Gastrocnemius medialis (tissue), 4 donors: ENCODE measurements at regions not wholly inside any gene's neighbourhood (a gene's known extent, or its start where the extent isn't known, plus 50 kb on each side); places are given as distances from the start of the nearest gene placed in this dataset.

Source experiments
- ATAC-seq, 2 donors: fragments of 150-250 bp; one replicate each; pipeline ENCODE4 v1.9.1; 2016
- DNase-seq, 2 donors: peaks; one replicate each; pipeline ENCODE4 v3.0.0-alpha.2; 2019
- H3K27ac ChIP-seq, 4 donors: fragments of 200-600 bp; sonication (generic); 1 replicate in 1 of 4; 2 replicates in 3 of 4; pipeline ENCODE4 v1.5.1; 2016 to 2018; ENCODE audit warnings: mild to moderate bottlenecking in 2 of 4, moderate library complexity in 1 of 4
- H3K27me3 ChIP-seq, 3 donors: fragments of 200-600 bp; sonication (generic) in 2 of 3; 1 replicate in 1 of 3; 2 replicates in 2 of 3; pipeline versions ENCODE4 v1.5.1 to v1.6.0; 2016 to 2019; ENCODE audit warnings: mild to moderate bottlenecking in 1 of 3, moderate library complexity in 1 of 3
- H3K36me3 ChIP-seq, 2 donors: fragments of 200-600 bp; sonication (generic) in 1 of 2; one replicate each; pipeline ENCODE4 v1.5.1; 2017 to 2018
- H3K4me1 ChIP-seq, 2 donors: fragments of 200-600 bp; sonication (generic) in 1 of 2; one replicate each; pipeline ENCODE4 v1.5.1; 2016 to 2017; ENCODE audit warnings: mild to moderate bottlenecking in 2 of 2
- H3K4me3 ChIP-seq, 4 donors: fragments of 200-600 bp; sonication (generic) in 3 of 4; 1 replicate in 1 of 4; 2 replicates in 3 of 4; pipeline ENCODE4 v1.5.1; 2016 to 2019; ENCODE audit warnings: mild to moderate bottlenecking in 2 of 4
- H3K9me3 ChIP-seq, 3 donors: fragments of 200-600 bp; sonication (generic) in 2 of 3; 1 replicate in 1 of 3; 2 replicates in 2 of 3; pipeline ENCODE4 v1.5.1; 2016 to 2019
- POLR2A ChIP-seq, 2 donors: fragments of 450-650 bp; IDR thresholded peaks; one replicate each; pipeline ENCODE4 v1.6.1; 2017; ENCODE audit warnings: antibody characterized with exemption in 2 of 2, mild to moderate bottlenecking in 2 of 2, moderate library complexity in 2 of 2
- in situ Hi-C, 4 donors: fragments of 200-750 bp; cut with MboI; loops; one replicate each; pipeline versions ENCODE4 v1.15.0 to v1.8.0; 2017; ENCODE audit warnings: low sequenced_read_pairs in 4 of 4
- intact Hi-C: fragments of 100-400 bp; cut with DNase I; formaldehyde crosslinking; loops from one replicate; pipeline ENCODE4 v1.15.1; 2023; ENCODE audit warnings: low total_unique reads
- TF ChIP-seq, protein P1 (sequence below), 5 experiments: fragments of 450-650 bp in 3 of 5; fragments of 200-600 bp in 2 of 5; sonication (generic) in 2 of 5; IDR thresholded peaks in 4 of 5; conservative IDR thresholded peaks in 1 of 5; 1 replicate in 4 of 5; 2 replicates in 1 of 5; pipeline ENCODE4 v1.5.1; 2016 to 2019; ENCODE audit warnings: antibody characterized with exemption in 5 of 5, mild to moderate bottlenecking in 3 of 5, moderate library complexity in 3 of 5

DNA sequence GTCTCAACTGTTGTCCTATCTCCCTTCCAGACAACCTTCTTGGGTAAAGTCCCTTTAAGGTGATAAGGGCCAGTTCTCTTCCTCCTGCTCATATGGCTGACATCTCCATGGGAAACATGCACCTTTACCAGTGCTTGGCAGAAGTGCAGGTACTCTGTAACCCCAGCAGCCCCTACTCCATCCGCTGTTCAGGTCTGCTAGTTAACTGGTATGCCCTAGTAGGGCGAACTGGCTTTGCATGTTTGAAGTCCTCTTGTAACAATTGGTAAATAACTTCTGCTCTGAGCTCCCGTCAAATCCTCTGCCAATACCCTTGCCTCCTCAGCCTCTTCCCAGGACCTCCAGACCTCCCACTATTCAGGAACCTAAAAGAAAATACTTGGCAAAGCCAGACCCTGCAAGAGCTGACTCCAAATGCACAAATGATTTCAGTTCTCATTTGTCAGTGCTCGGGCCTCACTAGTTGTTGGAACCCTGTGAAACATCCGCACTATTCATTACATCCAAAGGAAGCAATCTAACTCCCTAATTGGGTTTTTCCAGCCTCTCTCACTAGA, 703.7 kb downstream of the MAFB start:
- no peak for TF ChIP-seq POLR2A (IDR thresholded peaks at IDR 0.05)
- TF ChIP-seq, protein P1, sequence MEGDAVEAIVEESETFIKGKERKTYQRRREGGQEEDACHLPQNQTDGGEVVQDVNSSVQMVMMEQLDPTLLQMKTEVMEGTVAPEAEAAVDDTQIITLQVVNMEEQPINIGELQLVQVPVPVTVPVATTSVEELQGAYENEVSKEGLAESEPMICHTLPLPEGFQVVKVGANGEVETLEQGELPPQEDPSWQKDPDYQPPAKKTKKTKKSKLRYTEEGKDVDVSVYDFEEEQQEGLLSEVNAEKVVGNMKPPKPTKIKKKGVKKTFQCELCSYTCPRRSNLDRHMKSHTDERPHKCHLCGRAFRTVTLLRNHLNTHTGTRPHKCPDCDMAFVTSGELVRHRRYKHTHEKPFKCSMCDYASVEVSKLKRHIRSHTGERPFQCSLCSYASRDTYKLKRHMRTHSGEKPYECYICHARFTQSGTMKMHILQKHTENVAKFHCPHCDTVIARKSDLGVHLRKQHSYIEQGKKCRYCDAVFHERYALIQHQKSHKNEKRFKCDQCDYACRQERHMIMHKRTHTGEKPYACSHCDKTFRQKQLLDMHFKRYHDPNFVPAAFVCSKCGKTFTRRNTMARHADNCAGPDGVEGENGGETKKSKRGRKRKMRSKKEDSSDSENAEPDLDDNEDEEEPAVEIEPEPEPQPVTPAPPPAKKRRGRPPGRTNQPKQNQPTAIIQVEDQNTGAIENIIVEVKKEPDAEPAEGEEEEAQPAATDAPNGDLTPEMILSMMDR (IDR thresholded peaks at IDR 0.05 in 4 of 5, conservative IDR thresholded peaks at IDR 0.05 in 1 of 5) = no peak
- DNase-seq (no peak), ATAC-seq (no peak)
- H3K27ac ChIP-seq = peak overlapping the region; percentile 94 to 99 (median 96)
- H3K9me3 ChIP-seq = no peaks in the 10 kb centered on the region
- no peaks in the 10 kb centered on the region for H3K36me3 ChIP-seq
- H3K4me3 ChIP-seq = no peak overlapping the region
- intact Hi-C loops (loop anchor here (2.0 to 5.0 kb wide), 2 partner anchors 25 to 43 kb away; no protein-coding TSS in a partner anchor), in situ Hi-C loops (no loop called here)
- no peaks in the 10 kb centered on the region for H3K27me3 ChIP-seq
- H3K4me1 ChIP-seq = peaks cover 35 to 43% of the 10 kb centered on the region in 2 donors

- TF ChIP-seq POLR2A (IDR thresholded peaks at IDR 0.05) = no peak
- TF ChIP-seq, protein P1 (IDR thresholded peaks at IDR 0.05 in 4 of 5, conservative IDR thresholded peaks at IDR 0.05 in 1 of 5) = no peak
- in situ Hi-C loops (no loop called here), intact Hi-C loops (loop anchor here (2.0 kb wide), 1 partner anchor 23 kb away; no protein-coding TSS in a partner anchor)
- no peaks in the 10 kb centered on the region for H3K9me3 ChIP-seq
- no peaks in the 10 kb centered on the region for H3K36me3 ChIP-seq
- H3K27ac ChIP-seq = peak overlapping the region in 2 of 4 donors; percentile 40 to 97
- peaks cover 35 to 43% of the 10 kb centered on the region in 2 donors for H3K4me1 ChIP-seq
- H3K4me3 ChIP-seq = no peak overlapping the region
- no peaks in the 10 kb centered on the region for H3K27me3 ChIP-seq
- no peak for DNase-seq
- ATAC-seq = no peak
These were observed 705.4 kb downstream of the MAFB start for GRCh38 chr20:39983655-39984054.

DNA sequence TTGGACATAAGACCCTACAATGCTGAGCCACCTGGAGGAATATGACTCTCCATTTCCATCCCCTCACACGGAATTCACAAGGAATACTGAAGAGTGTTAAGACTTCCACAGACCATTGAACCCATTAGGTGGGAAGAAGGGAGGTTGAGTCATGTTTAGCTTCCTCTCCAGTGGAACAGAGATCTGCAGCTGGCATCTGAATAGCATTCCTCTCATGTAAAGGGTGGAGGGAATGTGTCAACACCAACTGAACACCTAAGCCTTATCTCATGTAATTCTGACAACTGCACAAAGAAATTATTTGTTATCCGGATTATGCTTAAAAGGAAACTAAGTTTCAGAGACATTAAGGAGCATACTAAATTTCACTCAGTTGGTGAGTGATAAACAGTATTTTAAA, 705.9 kb downstream of the MAFB start:
- Histone ChIP-seq H3K9me3 (no peaks in the 10 kb centered on the region), H3K27me3 (no peaks in the 10 kb centered on the region), H3K27ac (peak overlapping the region in 2 of 4 donors; percentile 40 to 97), H3K4me1 (peaks cover 35 to 43% of the 10 kb centered on the region in 2 donors), H3K4me3 (no peak overlapping the region), H3K36me3 (no peaks in the 10 kb centered on the region)
- ATAC-seq = no peak
- TF ChIP-seq POLR2A (IDR thresholded peaks at IDR 0.05) = no peak
- TF ChIP-seq, protein P1 (IDR thresholded peaks at IDR 0.05 in 4 of 5, conservative IDR thresholded peaks at IDR 0.05 in 1 of 5) = no peak
- no peak for DNase-seq
- in situ Hi-C loops = no loop called here
- intact Hi-C loops = no loop called here

GRCh38 chr20:39974966-39975501, 714.0 kb downstream of the MAFB start:
- ATAC-seq = no peak
- no peaks in the 10 kb centered on the region for H3K36me3 ChIP-seq
- in situ Hi-C loops = no loop called here

More at GRCh38 chr20:39974966-39975501, 714.0 kb downstream of the MAFB start:
- Histone ChIP-seq H3K9me3 (peaks cover 0 to 4% (median 0%) of the 10 kb centered on the region in 3 donors), H3K4me3 (no peak overlapping the region), H3K4me1 (peaks cover 0 to 2% of the 10 kb centered on the region in 2 donors), H3K27ac (no peak overlapping the region), H3K27me3 (no peaks in the 10 kb centered on the region)
- no peak for DNase-seq
- intact Hi-C loops = no loop called here
- no peak for TF ChIP-seq POLR2A (IDR thresholded peaks at IDR 0.05)
- TF ChIP-seq, protein P1 (IDR thresholded peaks at IDR 0.05 in 4 of 5, conservative IDR thresholded peaks at IDR 0.05 in 1 of 5) = no peak
